ENCODE measurements at regions not wholly inside any gene's neighbourhood (a gene's known extent, or its start where the extent isn't known, plus 50 kb on each side); places are given as distances from the start of the nearest gene placed in this dataset.
"Not testable (repeated sequence)": the region's sequence is repeated elsewhere in the genome, so short reads cannot be mapped to it uniquely, and the experiment has no call there.

GRCh38 chr13:50531917-50532899 lies 311.3 kb downstream of the DLEU7 start:
- Histone ChIP-seq H3K27me3 (ENCODE audit: control insufficient read depth in 1 of 2, insufficient read depth in 2 of 2, low read length in 2 of 2) (no peaks in the 10 kb centered on the region), H3K9ac (ENCODE audit: low read length) (peak overlapping the region; percentile 4), H3K27ac (ENCODE audit: low read depth, low read length) (no peak overlapping the region), H3K4me3 (ENCODE audit: low read depth in 1 of 2, low read length in 2 of 2) (no peak overlapping the region), H3K4me1 (ENCODE audit: insufficient read depth, low read length) (peaks cover 26% of the 10 kb centered on the region), H3K36me3 (ENCODE audit: insufficient read depth, low read length) (no peaks in the 10 kb centered on the region), H3K9me3 (ENCODE audit: low read length) (no peaks in the 10 kb centered on the region)

DNA sequence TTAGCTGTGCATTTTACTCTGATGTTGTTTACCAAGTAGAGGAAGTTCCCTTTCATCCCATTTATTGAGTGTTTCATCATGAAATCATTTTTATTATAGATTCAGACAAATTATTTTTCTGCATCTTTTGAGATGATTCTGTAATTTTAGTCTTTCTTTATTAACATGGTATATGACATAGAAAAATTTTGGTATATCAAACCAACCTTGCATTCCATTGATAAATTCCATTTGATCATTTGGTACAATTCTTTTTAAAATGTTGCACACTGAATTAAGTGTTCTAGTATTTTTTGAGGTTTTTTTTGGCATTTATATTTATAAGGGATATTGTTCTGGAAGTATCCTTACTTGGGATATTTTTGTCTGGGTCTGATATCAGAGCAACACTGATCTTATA lies 308.4 kb downstream of the DLEU7 start:
- Histone ChIP-seq H3K9me3 (ENCODE audit: low read length) (no peaks in the 10 kb centered on the region), H3K27ac (ENCODE audit: low read depth, low read length) (no peak overlapping the region), H3K4me3 (ENCODE audit: low read depth in 1 of 2, low read length in 2 of 2) (no peak overlapping the region), H3K27me3 (ENCODE audit: control insufficient read depth in 1 of 2, insufficient read depth in 2 of 2, low read length in 2 of 2) (no peaks in the 10 kb centered on the region), H3K4me1 (ENCODE audit: insufficient read depth, low read length) (no peaks in the 10 kb centered on the region), H3K9ac (ENCODE audit: low read length) (no peak overlapping the region), H3K36me3 (ENCODE audit: insufficient read depth, low read length) (no peaks in the 10 kb centered on the region)

DNA sequence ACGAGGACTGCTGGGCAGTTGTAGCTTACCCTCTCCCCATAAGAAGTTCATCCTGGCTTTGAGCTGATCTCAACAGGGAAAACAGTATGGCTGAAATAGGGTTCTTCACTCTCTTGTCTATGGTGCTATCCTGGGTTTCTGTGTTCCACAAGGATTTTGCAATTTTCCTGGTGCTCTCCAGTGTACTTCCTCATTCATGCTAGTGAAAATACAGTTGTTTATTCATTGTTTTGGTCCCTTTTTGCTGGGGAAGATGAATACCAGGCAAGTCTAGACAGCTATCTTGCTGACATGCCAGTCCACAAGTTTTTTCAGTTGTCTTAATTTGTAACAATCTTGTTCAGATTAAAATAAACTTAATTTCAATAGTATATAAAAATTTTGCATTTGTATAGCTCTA lies 306.5 kb downstream of the DLEU7 start:
- H3K27me3 ChIP-seq (ENCODE audit: control insufficient read depth in 1 of 2, insufficient read depth in 2 of 2, low read length in 2 of 2) = no peaks in the 10 kb centered on the region
- H3K27ac ChIP-seq (ENCODE audit: low read depth, low read length) = no peak overlapping the region

GRCh38 chr13:50539791-50540530 lies 303.5 kb downstream of the DLEU7 start:
- Histone ChIP-seq H3K27me3 (ENCODE audit: control insufficient read depth in 1 of 2, insufficient read depth in 2 of 2, low read length in 2 of 2) (no peaks in the 10 kb centered on the region), H3K4me3 (ENCODE audit: low read depth in 1 of 2, low read length in 2 of 2) (no peak overlapping the region), H3K27ac (ENCODE audit: low read depth, low read length) (no peak overlapping the region), H3K9me3 (ENCODE audit: low read length) (no peaks in the 10 kb centered on the region), H3K9ac (ENCODE audit: low read length) (no peak overlapping the region), H3K4me1 (ENCODE audit: insufficient read depth, low read length) (no peaks in the 10 kb centered on the region), H3K36me3 (ENCODE audit: insufficient read depth, low read length) (no peaks in the 10 kb centered on the region)

More for the DNA sequence above, 306.5 kb downstream of the DLEU7 start:
- Histone ChIP-seq H3K4me1 (ENCODE audit: insufficient read depth, low read length) (no peaks in the 10 kb centered on the region), H3K9me3 (ENCODE audit: low read length) (no peaks in the 10 kb centered on the region), H3K36me3 (ENCODE audit: insufficient read depth, low read length) (no peaks in the 10 kb centered on the region), H3K9ac (ENCODE audit: low read length) (no peak overlapping the region), H3K4me3 (ENCODE audit: low read depth in 1 of 2, low read length in 2 of 2) (no peak overlapping the region)

DNA sequence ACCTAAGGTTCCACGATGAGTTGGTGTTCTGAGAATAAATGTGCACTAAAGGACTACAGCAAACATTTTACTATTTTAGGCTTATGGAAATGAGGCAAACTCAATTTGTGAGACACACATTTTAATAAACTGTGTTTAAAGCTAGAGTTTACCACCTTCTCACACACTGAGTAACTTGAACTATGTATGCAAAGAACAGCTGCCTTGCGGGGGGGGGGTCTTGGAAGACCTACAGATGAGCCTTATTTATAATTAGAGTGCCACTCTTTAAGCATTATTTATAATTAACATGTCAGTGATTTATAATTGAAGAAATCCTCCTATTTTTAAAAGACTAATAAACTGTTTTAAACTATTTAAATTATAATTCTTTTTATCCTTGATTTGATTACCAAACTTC lies 300.4 kb downstream of the DLEU7 start:
- H3K27ac ChIP-seq (ENCODE audit: low read depth, low read length) = no peak overlapping the region
- no peaks in the 10 kb centered on the region for H3K4me1 ChIP-seq (ENCODE audit: insufficient read depth, low read length)
- H3K9ac ChIP-seq (ENCODE audit: low read length) = no peak overlapping the region
- no peak overlapping the region for H3K4me3 ChIP-seq (ENCODE audit: low read depth in 1 of 2, low read length in 2 of 2)
- H3K36me3 ChIP-seq (ENCODE audit: insufficient read depth, low read length) = no peaks in the 10 kb centered on the region
- H3K9me3 ChIP-seq (ENCODE audit: low read length) = no peaks in the 10 kb centered on the region
- H3K27me3 ChIP-seq (ENCODE audit: control insufficient read depth in 1 of 2, insufficient read depth in 2 of 2, low read length in 2 of 2) = no peaks in the 10 kb centered on the region

GRCh38 chr13:50543782-50544181 lies 299.7 kb downstream of the DLEU7 start:
- Histone ChIP-seq H3K9me3 (ENCODE audit: low read length) (no peaks in the 10 kb centered on the region), H3K4me1 (ENCODE audit: insufficient read depth, low read length) (no peaks in the 10 kb centered on the region), H3K36me3 (ENCODE audit: insufficient read depth, low read length) (no peaks in the 10 kb centered on the region), H3K4me3 (ENCODE audit: low read depth in 1 of 2, low read length in 2 of 2) (no peak overlapping the region), H3K27ac (ENCODE audit: low read depth, low read length) (no peak overlapping the region), H3K9ac (ENCODE audit: low read length) (no peak overlapping the region), H3K27me3 (ENCODE audit: control insufficient read depth in 1 of 2, insufficient read depth in 2 of 2, low read length in 2 of 2) (no peaks in the 10 kb centered on the region)

GRCh38 chr13:50544211-50544610 lies 299.3 kb downstream of the DLEU7 start:
- Histone ChIP-seq H3K9me3 (ENCODE audit: low read length) (no peaks in the 10 kb centered on the region), H3K4me1 (ENCODE audit: insufficient read depth, low read length) (no peaks in the 10 kb centered on the region), H3K27ac (ENCODE audit: low read depth, low read length) (no peak overlapping the region), H3K36me3 (ENCODE audit: insufficient read depth, low read length) (no peaks in the 10 kb centered on the region), H3K9ac (ENCODE audit: low read length) (no peak overlapping the region), H3K4me3 (ENCODE audit: low read depth in 1 of 2, low read length in 2 of 2) (no peak overlapping the region), H3K27me3 (ENCODE audit: control insufficient read depth in 1 of 2, insufficient read depth in 2 of 2, low read length in 2 of 2) (no peaks in the 10 kb centered on the region)

DNA sequence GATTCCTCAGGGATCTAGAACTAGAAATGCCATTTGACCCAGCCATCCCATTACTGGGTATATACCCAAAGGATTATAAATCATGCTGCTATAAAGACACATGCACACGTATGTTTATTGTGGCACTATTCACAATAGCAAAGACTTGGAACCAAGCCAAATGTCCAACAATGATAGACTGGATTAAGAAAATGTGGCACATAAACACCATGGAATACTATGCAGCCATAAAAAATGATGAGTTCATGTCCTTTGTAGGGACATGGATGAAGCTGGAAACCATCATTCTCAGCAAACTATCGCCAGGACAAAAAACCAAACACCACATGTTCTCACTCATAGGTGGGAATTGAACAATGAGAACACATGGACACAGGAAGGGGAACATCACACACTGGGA lies 296.3 kb downstream of the DLEU7 start:
- H3K27ac ChIP-seq (ENCODE audit: low read depth, low read length); H3K36me3 ChIP-seq (ENCODE audit: insufficient read depth, low read length); H3K9me3 ChIP-seq (ENCODE audit: low read length); H3K9ac ChIP-seq (ENCODE audit: low read length); H3K4me1 ChIP-seq (ENCODE audit: insufficient read depth, low read length); H3K4me3 ChIP-seq (ENCODE audit: low read depth in 1 of 2, low read length in 2 of 2); H3K27me3 ChIP-seq (ENCODE audit: control insufficient read depth in 1 of 2, insufficient read depth in 2 of 2, low read length in 2 of 2): not testable (repeated sequence)

GRCh38 chr13:50548586-50548985 lies 294.9 kb downstream of the DLEU7 start:
- no peaks in the 10 kb centered on the region for H3K9me3 ChIP-seq (ENCODE audit: low read length)
- no peak overlapping the region for H3K9ac ChIP-seq (ENCODE audit: low read length)
- no peak overlapping the region for H3K4me3 ChIP-seq (ENCODE audit: low read depth in 1 of 2, low read length in 2 of 2)
- no peaks in the 10 kb centered on the region for H3K27me3 ChIP-seq (ENCODE audit: control insufficient read depth in 1 of 2, insufficient read depth in 2 of 2, low read length in 2 of 2)
- H3K36me3 ChIP-seq (ENCODE audit: insufficient read depth, low read length) = no peaks in the 10 kb centered on the region
- no peaks in the 10 kb centered on the region for H3K4me1 ChIP-seq (ENCODE audit: insufficient read depth, low read length)
- H3K27ac ChIP-seq (ENCODE audit: low read depth, low read length) = no peak overlapping the region

- Histone ChIP-seq H3K27me3 (ENCODE audit: control insufficient read depth in 1 of 2, insufficient read depth in 2 of 2, low read length in 2 of 2) (no peaks in the 10 kb centered on the region), H3K4me3 (ENCODE audit: low read depth in 1 of 2, low read length in 2 of 2) (no peak overlapping the region), H3K4me1 (ENCODE audit: insufficient read depth, low read length) (no peaks in the 10 kb centered on the region), H3K36me3 (ENCODE audit: insufficient read depth, low read length) (no peaks in the 10 kb centered on the region), H3K27ac (ENCODE audit: low read depth, low read length) (no peak overlapping the region), H3K9me3 (ENCODE audit: low read length) (no peaks in the 10 kb centered on the region), H3K9ac (ENCODE audit: low read length) (no peak overlapping the region)
Observed at GRCh38 chr13:50549221-50549942, 294.1 kb downstream of the DLEU7 start.

DNA sequence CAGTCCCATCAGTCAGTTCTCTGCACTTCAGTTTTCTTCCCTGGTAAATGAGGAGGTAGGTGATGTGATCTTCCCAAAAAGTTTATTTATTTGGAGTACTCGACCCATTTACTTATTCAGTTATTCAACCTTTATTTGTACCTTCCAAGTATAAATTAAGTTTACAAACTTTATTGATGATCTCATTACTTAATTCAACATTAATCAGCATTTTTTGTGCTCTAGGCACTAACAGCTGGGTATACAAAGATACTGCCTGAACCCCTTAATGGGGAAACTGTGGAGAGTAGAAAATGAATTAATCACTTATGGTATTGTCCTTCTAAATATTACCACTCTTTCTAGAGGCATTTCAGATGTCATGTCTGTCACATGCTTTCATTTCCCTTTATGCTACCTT lies 293.3 kb downstream of the DLEU7 start:
- no peaks in the 10 kb centered on the region for H3K36me3 ChIP-seq (ENCODE audit: insufficient read depth, low read length)
- no peaks in the 10 kb centered on the region for H3K9me3 ChIP-seq (ENCODE audit: low read length)
- no peaks in the 10 kb centered on the region for H3K4me1 ChIP-seq (ENCODE audit: insufficient read depth, low read length)
- H3K27me3 ChIP-seq (ENCODE audit: control insufficient read depth in 1 of 2, insufficient read depth in 2 of 2, low read length in 2 of 2) = no peaks in the 10 kb centered on the region
- no peak overlapping the region for H3K27ac ChIP-seq (ENCODE audit: low read depth, low read length)
- H3K4me3 ChIP-seq (ENCODE audit: low read depth in 1 of 2, low read length in 2 of 2) = no peak overlapping the region
- H3K9ac ChIP-seq (ENCODE audit: low read length) = no peak overlapping the region

All from muscle layer of colon (tissue), 2 donors.